Body of pancreas (tissue), 4 donors: ENCODE measurements at regions not wholly inside any gene's neighbourhood (a gene's known extent, or its start where the extent isn't known, plus 50 kb on each side); places are given as distances from the start of the nearest gene placed in this dataset.

Source experiments
- ATAC-seq: fragments of 150-250 bp; one replicate; pipeline ENCODE4 v1.9.1; 2016
- DNase-seq, 4 donors: peaks; one replicate each; pipeline ENCODE4 v3.0.0-alpha.2; 2019
- H3K27ac ChIP-seq, 4 donors: fragments of 200-600 bp; sonication (generic); 1 replicate in 3 of 4; 2 replicates in 1 of 4; pipeline versions ENCODE4 v1.5.1 to v1.6.1; 2016 to 2019; ENCODE audit warnings: mild to moderate bottlenecking in 1 of 4, mixed read lengths in 1 of 4, moderate library complexity in 1 of 4
- H3K27me3 ChIP-seq, 2 donors: fragments of 200-600 bp; sonication (generic); one replicate each; pipeline ENCODE4 v1.6.0; 2016; ENCODE audit warnings: mild to moderate bottlenecking in 1 of 2
- H3K36me3 ChIP-seq, 2 donors: fragments of 200-600 bp; sonication (generic); replicated peaks in 1 of 2; 2 replicates each; pipeline ENCODE4 v1.5.1; 2016; ENCODE audit warnings: low read depth in 2 of 2; ENCODE audit not compliant: insufficient read depth in 1 of 2
- H3K4me1 ChIP-seq: fragments of 200-600 bp; sonication (generic); one replicate; pipeline ENCODE4 v1.6.0; 2016
- H3K4me3 ChIP-seq, 2 donors: fragments of 200-600 bp; sonication (generic); 1 replicate in 1 of 2; 2 replicates in 1 of 2; pipeline ENCODE4 v1.5.1; 2016 to 2019
- H3K9me3 ChIP-seq, 3 donors: fragments of 200-600 bp; sonication (generic); 1 replicate in 2 of 3; 2 replicates in 1 of 3; pipeline ENCODE4 v1.5.1; 2016
- CTCF ChIP-seq, 7 experiments: fragments of 450-650 bp in 4 of 7; fragments of 200-600 bp in 3 of 7; sonication (generic) in 3 of 7; IDR thresholded peaks; one replicate each; pipeline ENCODE4 v1.5.1; 2016 to 2019; ENCODE audit warnings: antibody characterized with exemption in 7 of 7
- POLR2A ChIP-seq, 3 donors: fragments of 450-650 bp; IDR thresholded peaks; one replicate each; pipeline ENCODE4 v1.6.1; 2016; ENCODE audit warnings: antibody characterized with exemption in 3 of 3, mild to moderate bottlenecking in 2 of 3
- WGBS, 2 donors: methylation state at CpG; one replicate each; pipeline ENCODE4 v1.1.5; 2017; 5-methylcytosine and 5-hydroxymethylcytosine counted together
- intact Hi-C: fragments of 100-400 bp; cut with DNase I; formaldehyde crosslinking; loops from one replicate; pipeline ENCODE4 v1.15.1; 2023

- no peaks in the 10 kb centered on the region for H3K27me3 ChIP-seq
- H3K4me1 ChIP-seq = peaks cover 36% of the 10 kb centered on the region
- no peaks in the 10 kb centered on the region for H3K9me3 ChIP-seq
- intact Hi-C loops = no loop called here
- DNase-seq (peak; percentile 63 to 81 (median 69)), ATAC-seq (peak; percentile 79)
- H3K27ac ChIP-seq = peak overlapping the region; percentile 62 to 87 (median 80)
- WGBS, 2 donors = 34 to 48% methylated on average over 5 to 19 of the region's 19 CpGs
- no peak for TF ChIP-seq CTCF (IDR thresholded peaks at IDR 0.05)
- peak; percentile 22 to 52 (median 38) for TF ChIP-seq POLR2A (IDR thresholded peaks at IDR 0.05)
- H3K4me3 ChIP-seq = no peak overlapping the region
- no peaks in the 10 kb centered on the region for H3K36me3 ChIP-seq
Measured at GRCh38 chr2:240369801-240370585, 65.5 kb upstream of the GPC1 start.

- Histone ChIP-seq H3K4me3 (no peak overlapping the region), H3K27me3 (no peaks in the 10 kb centered on the region), H3K27ac (peak overlapping the region in 2 of 4 donors; percentile 84 to 87), H3K36me3 (no peaks in the 10 kb centered on the region), H3K4me1 (peaks cover 36% of the 10 kb centered on the region), H3K9me3 (no peaks in the 10 kb centered on the region)
- intact Hi-C loops = no loop called here
- no peak for DNase-seq
- WGBS, 2 donors = 65 to 82% methylated on average over 4 to 21 of the region's 22 CpGs
- no peak for TF ChIP-seq CTCF (IDR thresholded peaks at IDR 0.05)
- no peak for ATAC-seq
Measured at GRCh38 chr2:240371129-240372000, 64.1 kb upstream of the GPC1 start.

GRCh38 chr2:240372101-240372500, 63.4 kb upstream of the GPC1 start:
- no peaks in the 10 kb centered on the region for H3K27me3 ChIP-seq
- 71 to 84% methylated on average over 3 to 4 of the region's 5 CpGs for WGBS, 2 donors
- peaks cover 36% of the 10 kb centered on the region for H3K4me1 ChIP-seq
- intact Hi-C loops = no loop called here
- H3K9me3 ChIP-seq = no peaks in the 10 kb centered on the region
- no peaks in the 10 kb centered on the region for H3K36me3 ChIP-seq
- DNase-seq (no peak), ATAC-seq (no peak)
- no peak overlapping the region for H3K27ac ChIP-seq
- TF ChIP-seq POLR2A (IDR thresholded peaks at IDR 0.05) = no peak
- TF ChIP-seq CTCF (IDR thresholded peaks at IDR 0.05) = no peak
- H3K4me3 ChIP-seq = no peak overlapping the region

GRCh38 chr2:240373289-240373885, 62.1 kb upstream of the GPC1 start:
- WGBS, 2 donors = 90 to 91% methylated on average over 11 to 20 of the region's 20 CpGs
- H3K4me1 ChIP-seq = peaks cover 34% of the 10 kb centered on the region
- H3K4me3 ChIP-seq = no peak overlapping the region
- ATAC-seq (no peak), DNase-seq (no peak)
- no peaks in the 10 kb centered on the region for H3K27me3 ChIP-seq
- intact Hi-C loops = no loop called here
- no peaks in the 10 kb centered on the region for H3K9me3 ChIP-seq
- no peak for TF ChIP-seq POLR2A (IDR thresholded peaks at IDR 0.05)
- TF ChIP-seq CTCF (IDR thresholded peaks at IDR 0.05) = no peak
- peak overlapping the region in 2 of 4 donors; percentile 42 to 69 for H3K27ac ChIP-seq
- H3K36me3 ChIP-seq = no peaks in the 10 kb centered on the region
